ENCODE measurements at regions not wholly inside any gene's neighbourhood (a gene's known extent, or its start where the extent isn't known, plus 50 kb on each side); places are given as distances from the start of the nearest gene placed in this dataset.

GRCh38 chr20:51076786-51077685 is 54.1 kb upstream of the KCNG1 start:
- no peaks in the 10 kb centered on the region for H3K27me3 ChIP-seq (replicated peaks; ENCODE audit: insufficient read depth)
- no peaks in the 10 kb centered on the region for H3K9me3 ChIP-seq
- H3K4me3 ChIP-seq = no peak overlapping the region
- H3K27ac ChIP-seq = no peak overlapping the region
- intact Hi-C loops (cut with DNase I) = no loop called here
- no peaks in the 10 kb centered on the region for H3K36me3 ChIP-seq
- TF ChIP-seq POLR2A (IDR thresholded peaks at IDR 0.05) (no peak), CTCF (IDR thresholded peaks at IDR 0.05) (no peak)
- no peaks in the 10 kb centered on the region for H3K4me1 ChIP-seq (replicated peaks)
- 40% methylated on average over 11 of the region's 11 CpGs for WGBS
- DNase-seq (ENCODE audit: low spot score) = no peak

GRCh38 chr20:51074062-51074461 is 51.2 kb upstream of the KCNG1 start:
- intact Hi-C loops (cut with DNase I) = no loop called here
- DNase-seq (ENCODE audit: low spot score) = no peak
- H3K4me3 ChIP-seq = no peak overlapping the region
- H3K27me3 ChIP-seq (replicated peaks; ENCODE audit: insufficient read depth) = peaks cover 3% of the 10 kb centered on the region
- no peaks in the 10 kb centered on the region for H3K9me3 ChIP-seq
- H3K36me3 ChIP-seq = no peaks in the 10 kb centered on the region
- no peak for TF ChIP-seq POLR2A (IDR thresholded peaks at IDR 0.05)
- no peak for TF ChIP-seq CTCF (IDR thresholded peaks at IDR 0.05)
- TF ChIP-seq POLR2AphosphoS5 (IDR thresholded peaks at IDR 0.05) = no peak
- no peaks in the 10 kb centered on the region for H3K4me1 ChIP-seq (replicated peaks)
- 100% methylated on average over 1 of the region's 1 CpG for WGBS
- no peak overlapping the region for H3K27ac ChIP-seq
